ENCODE measurements at regions not wholly inside any gene's neighbourhood (a gene's known extent, or its start where the extent isn't known, plus 50 kb on each side); places are given as distances from the start of the nearest gene placed in this dataset.
"Not testable (repeated sequence)": the region's sequence is repeated elsewhere in the genome, so short reads cannot be mapped to it uniquely, and the experiment has no call there.

DNA sequence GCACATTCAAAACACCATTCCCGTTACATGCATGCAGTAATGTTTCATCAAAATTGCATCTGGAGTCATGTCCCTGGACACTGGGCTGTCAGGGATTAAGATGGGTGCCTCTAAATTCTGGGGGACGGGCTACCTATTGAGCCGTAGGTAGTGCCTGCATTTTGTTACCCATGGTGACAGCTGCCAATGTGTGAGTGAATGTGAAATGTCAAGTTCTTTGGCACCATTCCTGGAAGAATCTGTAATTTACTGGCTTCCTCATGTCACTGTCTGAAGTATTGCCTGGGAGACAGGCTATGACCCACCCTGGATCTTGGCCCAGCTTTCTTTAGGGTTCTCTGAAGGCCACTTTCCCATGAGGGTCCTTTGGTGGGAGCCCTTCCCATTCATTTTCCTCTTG is 266.1 kb downstream of the TSHZ3 start:
- no peak for DNase-seq

GRCh38 chr19:31075146-31075655 is 274.0 kb downstream of the TSHZ3 start:
- no peak for DNase-seq

DNA sequence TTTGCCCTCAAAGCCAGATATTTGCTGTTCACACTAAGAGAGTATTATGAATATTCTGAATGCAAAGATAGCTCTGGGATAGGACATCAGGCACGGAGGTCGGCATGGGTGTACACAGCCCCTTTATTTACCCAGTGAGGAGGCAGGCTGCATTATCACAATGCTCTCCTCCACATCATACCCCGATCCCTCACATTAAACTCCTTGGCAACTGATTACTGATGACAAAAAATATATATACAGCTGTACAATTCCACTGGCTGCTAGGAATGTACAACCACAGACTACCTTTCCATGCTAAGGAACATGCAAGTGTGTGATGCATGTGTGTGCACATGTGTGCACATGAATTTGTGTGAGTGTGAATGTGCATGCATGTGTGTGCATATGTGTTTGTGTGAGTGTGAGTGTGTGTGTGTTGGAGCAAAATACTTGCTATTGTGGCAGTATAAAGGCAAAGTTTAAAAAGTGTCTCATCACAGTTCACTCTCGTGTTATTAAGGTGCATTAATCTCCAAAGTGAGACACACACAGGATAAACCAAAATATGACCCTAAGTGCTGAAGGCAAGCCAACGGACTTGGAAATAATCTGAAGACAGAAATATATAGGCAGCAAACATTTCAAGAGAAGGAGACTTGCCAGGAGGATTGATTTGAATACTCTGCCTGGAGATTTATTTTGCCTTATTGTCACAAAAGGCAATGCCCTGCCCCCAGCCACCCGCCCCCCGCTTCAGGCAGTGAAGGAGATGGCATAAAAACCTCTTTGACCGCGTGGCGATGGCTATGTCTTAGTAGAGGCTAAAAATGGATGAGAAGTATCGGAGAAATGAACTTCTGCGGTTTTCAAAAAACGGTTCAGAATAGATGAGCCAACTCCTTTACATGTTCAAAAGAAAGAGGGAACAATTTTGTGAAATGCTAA is 274.8 kb downstream of the TSHZ3 start:
- DNase-seq = no peak

DNA sequence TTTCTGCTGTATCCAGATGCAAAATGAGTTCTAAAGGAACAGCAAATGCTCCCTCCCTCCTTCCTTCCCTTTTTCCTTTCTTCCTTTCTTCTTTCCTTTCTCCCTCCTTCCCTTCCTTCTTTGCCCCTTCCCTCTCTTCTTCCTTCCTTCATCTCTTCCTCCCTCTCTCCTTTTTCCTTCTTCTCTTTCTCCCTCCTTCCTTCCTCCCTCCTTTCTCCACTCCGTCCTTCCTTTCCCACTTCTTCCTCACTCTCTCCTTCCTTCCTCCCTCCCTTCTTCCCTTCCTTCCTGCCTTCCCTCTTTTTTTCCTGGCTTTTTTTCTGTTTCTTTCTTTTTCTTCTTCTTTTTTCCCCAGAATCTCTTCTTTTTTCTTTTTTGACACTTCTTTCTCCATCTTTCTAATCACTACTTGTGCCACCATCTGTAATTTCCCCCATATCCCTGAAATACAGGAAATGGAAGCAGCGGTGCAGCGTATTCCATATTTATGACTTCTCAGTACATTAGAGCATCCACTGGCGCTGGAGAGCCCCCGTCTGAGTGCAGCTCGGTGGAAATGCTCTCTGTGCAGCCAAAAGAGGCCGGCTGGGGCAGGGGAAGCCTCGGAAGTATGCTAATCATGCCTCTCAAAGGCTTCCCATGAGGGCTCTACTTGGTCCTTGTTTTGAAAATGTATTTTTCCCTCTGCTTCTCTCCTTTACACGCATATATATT is 275.6 kb downstream of the TSHZ3 start:
- DNase-seq = no peak

- DNase-seq = no peak
Measured at GRCh38 chr19:31072451-31072850, 276.8 kb downstream of the TSHZ3 start.

DNA sequence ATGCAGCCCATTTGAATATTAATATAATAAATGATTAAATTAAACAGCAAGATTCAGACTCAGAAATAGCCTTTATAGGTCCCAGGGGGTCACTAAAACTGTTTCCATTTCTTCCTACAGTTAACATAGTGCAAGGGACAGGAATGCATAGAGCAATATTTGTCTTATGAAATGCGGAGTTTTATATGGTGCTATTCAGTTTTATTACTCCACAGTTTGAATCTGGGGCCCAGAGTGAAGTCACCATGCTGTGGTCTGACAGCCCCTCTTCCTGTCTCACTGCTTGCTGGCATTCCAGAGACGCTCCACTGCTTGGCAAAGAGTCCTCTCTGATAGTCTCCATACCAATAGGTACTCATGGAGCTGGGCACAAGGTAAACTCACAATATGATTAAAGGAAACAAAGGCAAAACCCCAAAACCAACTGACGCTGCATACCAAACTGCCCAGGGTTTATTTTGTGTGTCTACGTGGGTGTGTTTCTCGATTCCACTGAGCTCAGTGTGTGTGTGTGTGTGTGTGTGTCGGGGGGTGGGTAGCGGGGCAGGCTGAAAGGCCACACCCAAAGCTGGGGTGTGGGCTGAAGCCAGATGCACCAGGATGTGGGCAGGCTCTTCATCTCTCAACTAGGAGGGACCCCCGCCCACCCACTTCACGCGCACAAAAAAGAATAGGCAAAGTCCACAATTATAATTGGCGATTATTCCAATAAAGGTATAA is 277.9 kb downstream of the TSHZ3 start:
- no peak for DNase-seq

DNA sequence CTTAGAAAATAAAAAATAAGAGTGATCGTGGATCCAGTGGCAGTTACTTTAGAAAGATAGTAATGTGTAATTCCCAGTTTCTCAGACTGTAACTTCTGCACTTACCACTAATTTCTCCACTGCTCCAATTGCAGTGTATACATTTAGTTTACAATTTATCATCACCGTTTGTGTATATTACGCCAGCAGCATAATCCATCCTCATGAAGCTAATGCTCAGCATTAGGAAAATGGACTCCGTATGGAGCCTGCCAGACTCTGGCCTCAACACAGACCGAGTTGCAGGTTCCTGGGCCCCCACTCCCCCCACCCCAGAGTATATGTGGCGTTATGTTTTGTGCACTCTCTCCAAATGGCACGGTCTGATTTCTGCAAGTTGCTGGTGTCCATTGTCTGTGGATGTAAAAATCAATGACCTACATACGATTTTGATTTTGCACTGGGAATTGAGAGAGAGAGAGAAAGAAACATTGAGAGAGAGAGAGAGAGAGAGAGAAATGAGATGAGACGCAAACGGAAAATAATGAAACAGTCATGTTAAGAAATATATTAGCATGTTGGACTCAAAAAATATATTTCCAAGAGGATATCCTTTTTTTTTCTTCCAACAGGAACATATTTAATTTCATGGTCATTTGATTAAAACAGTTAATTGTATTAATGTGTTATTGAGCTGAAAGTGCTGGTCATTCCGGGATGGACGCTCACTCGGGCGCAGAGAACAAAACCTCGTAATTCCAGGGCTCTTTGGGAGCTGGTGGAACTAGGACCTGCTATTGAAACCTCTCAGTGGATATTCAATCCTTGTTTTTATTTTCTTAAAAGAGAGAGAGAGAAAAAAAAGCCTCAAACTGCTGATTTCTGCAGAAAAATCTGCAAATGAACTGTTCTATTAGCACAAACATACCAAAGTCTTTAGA is 278.8 kb downstream of the TSHZ3 start:
- no peak for DNase-seq

GRCh38 chr19:31068268-31068667 is 281.0 kb downstream of the TSHZ3 start:
- no peak for DNase-seq

DNA sequence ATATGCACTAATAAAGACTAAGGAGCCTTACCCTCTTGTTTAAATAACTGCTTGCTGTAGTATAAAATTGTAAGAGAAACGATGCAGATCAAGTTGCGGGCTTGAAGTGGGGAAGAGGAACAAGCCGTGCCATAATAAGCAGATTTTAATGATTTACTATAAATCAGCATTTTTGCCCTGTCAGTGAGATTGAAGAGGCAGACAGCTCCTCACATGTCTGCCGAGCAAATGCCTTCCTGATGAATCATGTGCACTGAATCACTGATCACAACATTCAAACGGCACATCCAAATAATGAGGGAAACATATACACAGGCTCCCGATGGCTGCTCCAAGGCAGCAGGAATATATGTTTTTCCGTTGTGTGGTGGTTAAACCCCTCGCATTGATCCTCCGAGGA is 282.9 kb downstream of the TSHZ3 start:
- no peak for DNase-seq

- DNase-seq = no peak
Measured at GRCh38 chr19:31064491-31064890, 284.7 kb downstream of the TSHZ3 start.

DNA sequence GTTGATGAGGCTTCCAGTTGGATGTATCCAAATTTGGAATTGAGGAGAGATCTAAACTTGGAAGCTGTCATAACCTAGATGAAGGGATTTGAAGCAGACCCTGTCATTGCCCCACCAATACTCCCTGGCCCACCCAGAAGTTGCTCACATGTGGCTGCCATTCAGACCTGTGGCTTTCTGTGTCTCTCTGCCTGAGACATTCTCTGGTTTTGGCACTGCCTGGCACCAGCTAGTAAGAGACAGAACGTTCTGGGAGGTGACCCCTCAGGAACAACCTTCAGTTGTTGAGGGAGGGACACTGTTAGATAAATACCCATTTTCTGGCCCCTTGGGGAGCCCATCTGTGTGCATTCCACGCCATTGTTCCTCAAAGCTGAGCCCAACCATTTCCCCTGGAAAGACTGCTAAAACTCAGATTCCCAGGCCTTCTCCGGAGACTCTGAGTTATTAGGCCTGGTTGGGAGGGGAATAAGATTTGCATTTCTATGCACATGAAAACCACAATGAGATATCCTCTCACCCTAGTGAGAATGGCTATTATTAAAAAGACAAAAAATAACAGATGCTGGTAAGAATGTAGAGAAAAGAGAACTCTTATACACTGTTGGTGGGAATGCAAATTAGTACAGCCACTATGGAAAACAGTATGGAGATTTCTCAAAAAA is 290.4 kb downstream of the TSHZ3 start:
- DNase-seq = no peak

GRCh38 chr19:31057476-31057875 is 291.8 kb downstream of the TSHZ3 start:
- no peak for DNase-seq

GRCh38 chr19:31055454-31055853 is 293.8 kb downstream of the TSHZ3 start:
- DNase-seq = no peak

- no peak for DNase-seq
Measured at GRCh38 chr19:31054430-31054829, 294.8 kb downstream of the TSHZ3 start.

GRCh38 chr19:31049431-31049830 is 299.8 kb downstream of the TSHZ3 start:
- no peak for DNase-seq

DNA sequence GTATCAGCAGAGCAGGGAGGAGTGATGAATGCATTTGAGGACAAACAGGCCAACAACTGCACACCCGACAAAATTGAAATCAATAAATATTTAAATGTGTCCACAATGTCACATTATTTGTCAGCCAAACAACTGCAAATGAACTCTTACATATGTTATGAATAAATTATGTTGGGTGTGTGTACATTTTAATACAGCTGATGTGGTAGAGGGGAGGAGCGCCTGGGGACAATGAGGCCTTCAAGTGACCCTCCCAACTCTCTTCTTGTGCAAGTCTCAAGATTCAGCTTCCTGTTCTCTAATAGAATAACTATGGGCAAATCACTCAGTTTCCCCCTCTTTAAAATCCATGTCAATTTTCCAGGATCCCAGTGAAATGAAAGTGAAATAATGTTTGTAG is 303.2 kb downstream of the TSHZ3 start:
- no peak for DNase-seq

GRCh38 chr19:31041461-31041860 is 307.8 kb downstream of the TSHZ3 start:
- DNase-seq = no peak

- no peak for DNase-seq
Measured at GRCh38 chr19:31039151-31039550, 310.1 kb downstream of the TSHZ3 start.

GRCh38 chr19:31037286-31037980 is 311.8 kb downstream of the TSHZ3 start:
- DNase-seq = no peak

GRCh38 chr19:31031455-31031854 is 317.8 kb downstream of the TSHZ3 start:
- DNase-seq = not testable (repeated sequence)

DNA sequence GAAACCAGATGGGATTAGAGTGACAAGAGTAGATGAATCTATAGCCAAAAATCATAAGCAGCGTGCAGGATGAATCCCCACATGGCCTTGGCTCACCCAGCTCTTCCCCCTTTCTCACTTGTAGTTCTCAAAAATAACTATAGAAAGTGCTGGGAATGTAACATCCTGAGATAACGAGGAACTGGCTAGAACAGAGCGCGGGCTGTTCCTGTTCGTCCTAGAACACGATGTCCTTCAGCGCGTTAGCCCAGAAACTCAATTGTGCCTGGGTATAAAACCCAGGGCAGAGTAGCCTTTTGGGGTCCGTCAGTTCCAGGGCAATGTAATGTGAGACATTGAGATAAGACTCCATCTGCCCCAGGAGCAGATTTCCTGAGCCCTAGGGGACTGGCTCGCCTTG is 326.2 kb downstream of the TSHZ3 start:
- no peak for DNase-seq
